OCI-LY1 (cell line): ENCODE measurements at regions not wholly inside any gene's neighbourhood (a gene's known extent, or its start where the extent isn't known, plus 50 kb on each side); places are given as distances from the start of the nearest gene placed in this dataset.

Experiments used
- H2AFZ ChIP-seq: fragments of 200-600 bp; sonication (generic), shearing (Covaris generic); 2 replicates; pipeline ENCODE4 v1.6.0; 2014; ENCODE audit warnings: antibody characterized with exemption, mild to moderate bottlenecking, low read length
- H3F3A ChIP-seq: fragments of 200-600 bp; sonication (generic), shearing (Covaris generic); 2 replicates; pipeline ENCODE4 v1.6.0; 2014; ENCODE audit warnings: mild to moderate bottlenecking, antibody characterized with exemption, low read length, moderate library complexity; ENCODE audit not compliant: insufficient read depth
- H3K27ac ChIP-seq: fragments of 200-600 bp; sonication (generic); 2 replicates; pipeline ENCODE4 v1.5.1; 2014; ENCODE audit warnings: low read length, mixed run types, mild to moderate bottlenecking, low read depth; ENCODE audit not compliant: poor library complexity, severe bottlenecking
- H3K27me3 ChIP-seq: fragments of 200-600 bp; sonication (generic); 2 replicates; pipeline ENCODE4 v1.6.0; 2014; ENCODE audit warnings: antibody characterized with exemption, mild to moderate bottlenecking, low read length, moderate library complexity; ENCODE audit not compliant: insufficient read depth
- H3K36me3 ChIP-seq: fragments of 200-600 bp; sonication (generic); 2 replicates; pipeline ENCODE4 v1.6.1; 2014; ENCODE audit warnings: mild to moderate bottlenecking, antibody characterized with exemption, low read length, moderate library complexity, mixed read lengths; ENCODE audit not compliant: insufficient read depth
- H3K4me1 ChIP-seq: fragments of 200-600 bp; sonication (generic); 2 replicates; pipeline ENCODE4 v1.5.1; 2014; ENCODE audit warnings: mild to moderate bottlenecking, low read length, moderate library complexity; ENCODE audit not compliant: insufficient read depth, severe bottlenecking
- H3K4me2 ChIP-seq: fragments of 200-600 bp; sonication (generic), shearing (Covaris generic); 2 replicates; pipeline ENCODE4 v1.6.1; 2014; ENCODE audit warnings: low read length
- H3K4me3 ChIP-seq: fragments of 200-600 bp; sonication (generic); 2 replicates; pipeline ENCODE4 v1.5.1; 2014; ENCODE audit warnings: low read length, low read depth, mild to moderate bottlenecking, mixed read lengths; ENCODE audit not compliant: poor library complexity, severe bottlenecking
- H3K79me2 ChIP-seq: fragments of 200-600 bp; shearing (Covaris generic); 2 replicates; pipeline ENCODE4 v1.6.1; 2016; ENCODE audit warnings: mixed run types, low read length, mixed read lengths; ENCODE audit not compliant: insufficient read depth
- H3K9ac ChIP-seq: fragments of 200-600 bp; sonication (generic), shearing (Covaris generic); 2 replicates; pipeline ENCODE4 v1.6.1; 2014; ENCODE audit warnings: mild to moderate bottlenecking, low read length, mixed read lengths
- H3K9me2 ChIP-seq: fragments of 200-600 bp; sonication (generic), shearing (Covaris generic); 2 replicates; pipeline ENCODE4 v1.6.1; 2014; ENCODE audit warnings: low read depth, mild to moderate bottlenecking, low read length, mixed read lengths
- H3K9me3 ChIP-seq: fragments of 200-600 bp; shearing (Covaris generic); 2 replicates; pipeline ENCODE4 v1.6.1; 2014; ENCODE audit warnings: low read length, mixed read lengths
- H4K20me1 ChIP-seq: fragments of 200-600 bp; sonication (generic), shearing (Covaris generic); 2 replicates; pipeline ENCODE4 v1.6.0; 2016; ENCODE audit warnings: mild to moderate bottlenecking, low read length; ENCODE audit not compliant: insufficient read depth
- EZH2 ChIP-seq: fragments of 200-600 bp; sonication (generic), shearing (Covaris generic); IDR thresholded peaks from 2 replicates; pipeline ENCODE4 v1.8.0; 2017; ENCODE audit warnings: borderline replicate concordance, mixed run types, mild to moderate bottlenecking, antibody characterized with exemption, low read length, moderate library complexity, mixed read lengths
- TF ChIP-seq, protein P1 (sequence below): fragments of 200-600 bp; sonication (generic), shearing (Covaris generic); IDR thresholded peaks from 2 replicates; pipeline ENCODE4 v1.5.1; 2017; ENCODE audit warnings: mild to moderate bottlenecking, antibody characterized with exemption, low read length, moderate library complexity, mixed read lengths

DNA sequence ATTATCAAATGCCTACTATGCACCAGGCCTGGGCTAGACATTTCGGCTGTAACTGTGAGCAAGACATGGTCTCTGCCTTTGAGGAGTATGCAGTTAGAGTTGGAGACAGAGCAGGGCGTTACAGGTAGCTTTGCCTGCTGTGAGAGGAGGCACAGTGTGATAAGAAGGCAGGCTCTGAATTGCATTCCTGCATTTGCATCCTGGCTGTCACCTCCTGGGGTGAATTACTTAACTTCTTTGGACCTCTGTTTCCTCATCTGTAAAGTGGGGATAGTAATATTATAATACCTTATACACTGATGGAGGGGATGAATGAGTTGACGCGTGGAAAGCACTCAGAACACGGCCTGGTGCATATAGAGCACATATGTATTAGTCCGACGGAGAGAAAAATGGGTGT, 118.1 kb upstream of the ARHGAP20 start:
- Histone ChIP-seq H4K20me1 (no peaks in the 10 kb centered on the region), H3K27ac (no peak overlapping the region), H3K4me2 (no peak overlapping the region), H3K27me3 (0 out of 2 replicates have a peak, but pooled peaks cover 5% of the 10 kb centered on the region), H3K9ac (no peak overlapping the region), H3K9me3 (no peaks in the 10 kb centered on the region), H3K36me3 (no peaks in the 10 kb centered on the region), H3K9me2 (no peaks in the 10 kb centered on the region), H3K4me1 (no peaks in the 10 kb centered on the region), H2AFZ (no peak overlapping the region), H3F3A (no peaks in the 10 kb centered on the region), H3K79me2 (no peaks in the 10 kb centered on the region), H3K4me3 (no peak overlapping the region)
- TF ChIP-seq, protein P1, sequence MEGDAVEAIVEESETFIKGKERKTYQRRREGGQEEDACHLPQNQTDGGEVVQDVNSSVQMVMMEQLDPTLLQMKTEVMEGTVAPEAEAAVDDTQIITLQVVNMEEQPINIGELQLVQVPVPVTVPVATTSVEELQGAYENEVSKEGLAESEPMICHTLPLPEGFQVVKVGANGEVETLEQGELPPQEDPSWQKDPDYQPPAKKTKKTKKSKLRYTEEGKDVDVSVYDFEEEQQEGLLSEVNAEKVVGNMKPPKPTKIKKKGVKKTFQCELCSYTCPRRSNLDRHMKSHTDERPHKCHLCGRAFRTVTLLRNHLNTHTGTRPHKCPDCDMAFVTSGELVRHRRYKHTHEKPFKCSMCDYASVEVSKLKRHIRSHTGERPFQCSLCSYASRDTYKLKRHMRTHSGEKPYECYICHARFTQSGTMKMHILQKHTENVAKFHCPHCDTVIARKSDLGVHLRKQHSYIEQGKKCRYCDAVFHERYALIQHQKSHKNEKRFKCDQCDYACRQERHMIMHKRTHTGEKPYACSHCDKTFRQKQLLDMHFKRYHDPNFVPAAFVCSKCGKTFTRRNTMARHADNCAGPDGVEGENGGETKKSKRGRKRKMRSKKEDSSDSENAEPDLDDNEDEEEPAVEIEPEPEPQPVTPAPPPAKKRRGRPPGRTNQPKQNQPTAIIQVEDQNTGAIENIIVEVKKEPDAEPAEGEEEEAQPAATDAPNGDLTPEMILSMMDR, result no peak
- TF ChIP-seq EZH2, result no peak

DNA sequence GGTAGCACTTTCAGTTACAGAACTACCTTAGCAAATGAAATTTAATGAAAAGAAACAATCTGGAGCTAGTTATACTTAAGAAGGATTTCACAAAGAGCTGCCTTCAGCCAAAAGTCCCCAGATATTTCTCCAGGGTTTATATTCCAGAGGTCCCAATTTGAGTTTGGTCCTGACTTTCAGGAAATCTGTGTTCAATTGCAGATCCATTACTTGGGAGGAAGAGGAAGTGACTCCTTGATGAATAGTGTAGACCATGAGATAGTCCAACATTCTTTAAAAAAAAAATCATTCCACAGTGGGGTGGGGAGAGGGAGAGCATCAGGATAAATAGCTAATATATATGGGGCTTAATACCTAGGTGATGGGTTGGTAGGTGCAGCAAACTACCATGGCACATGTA, 117.6 kb upstream of the ARHGAP20 start:
- no peaks in the 10 kb centered on the region for H3K9me3 ChIP-seq
- H3K4me1 ChIP-seq, result no peaks in the 10 kb centered on the region
- no peaks in the 10 kb centered on the region for H3K36me3 ChIP-seq
- H3K4me3 ChIP-seq, result no peak overlapping the region
- H3F3A ChIP-seq, result no peaks in the 10 kb centered on the region
- no peak for TF ChIP-seq EZH2
- TF ChIP-seq, protein P1, result no peak
- H3K27me3 ChIP-seq, result 0 out of 2 replicates have a peak, but pooled peaks cover 5% of the 10 kb centered on the region
- no peak overlapping the region for H3K27ac ChIP-seq
- no peak overlapping the region for H2AFZ ChIP-seq
- no peak overlapping the region for H3K4me2 ChIP-seq
- H3K9ac ChIP-seq, result no peak overlapping the region
- no peaks in the 10 kb centered on the region for H3K79me2 ChIP-seq
- H3K9me2 ChIP-seq, result no peaks in the 10 kb centered on the region
- H4K20me1 ChIP-seq, result no peaks in the 10 kb centered on the region

DNA sequence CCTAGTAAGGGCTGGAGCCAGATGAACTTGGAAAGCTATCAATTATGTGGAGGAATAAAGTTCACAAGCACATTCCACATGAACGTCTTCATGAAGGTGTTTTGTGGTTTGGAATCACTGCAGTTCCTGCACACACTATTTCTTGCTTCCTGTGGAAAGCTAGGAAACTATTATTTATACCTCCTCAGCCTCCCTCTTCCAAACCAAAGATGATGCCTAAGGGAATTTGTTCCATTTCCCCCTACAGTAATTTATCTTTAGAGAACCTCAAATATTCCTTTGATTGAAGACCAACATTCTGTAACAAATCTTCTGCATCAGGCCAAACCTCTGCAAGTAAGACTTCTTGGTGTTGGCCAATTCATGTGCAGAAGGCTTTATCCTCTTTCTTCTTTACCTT, 115.8 kb upstream of the ARHGAP20 start:
- no peak overlapping the region for H2AFZ ChIP-seq
- H3K9me3 ChIP-seq, result no peaks in the 10 kb centered on the region
- H3K4me1 ChIP-seq, result no peaks in the 10 kb centered on the region
- H3K4me2 ChIP-seq, result no peak overlapping the region
- no peaks in the 10 kb centered on the region for H3K9me2 ChIP-seq
- TF ChIP-seq, protein P1, result no peak
- no peak for TF ChIP-seq EZH2
- H3K27ac ChIP-seq, result no peak overlapping the region
- no peak overlapping the region for H3K9ac ChIP-seq
- no peaks in the 10 kb centered on the region for H3K79me2 ChIP-seq
- no peaks in the 10 kb centered on the region for H3K36me3 ChIP-seq
- 0 out of 2 replicates have a peak, but pooled peaks cover 3% of the 10 kb centered on the region for H3K27me3 ChIP-seq
- H4K20me1 ChIP-seq, result no peaks in the 10 kb centered on the region
- no peak overlapping the region for H3K4me3 ChIP-seq
- H3F3A ChIP-seq, result no peaks in the 10 kb centered on the region
